CD4-positive, CD25-positive, alpha-beta regulatory T cell (primary cell): ENCODE measurements at regions not wholly inside any gene's neighbourhood (a gene's known extent, or its start where the extent isn't known, plus 50 kb on each side); places are given as distances from the start of the nearest gene placed in this dataset.
"Not testable (repeated sequence)": the region's sequence is repeated elsewhere in the genome, so short reads cannot be mapped to it uniquely, and the experiment has no call there.

Experiments
- ATAC-seq, 2 donors: fragments of 150-1000 bp; cut with Tn5 transposase; one replicate each; pipeline ENCODE4 v1.10.0; 2021; ENCODE audit warnings: low read depth in 2 of 2, moderate number of reproducible peaks in 2 of 2, moderate library complexity in 1 of 2
- DNase-seq, 3 donors: peaks; one replicate each; pipeline versions ENCODE4 v3.0.0 to v3.0.0-alpha.2; 2012 to 2022; ENCODE audit warnings: mixed read lengths in 1 of 3
- H3K27ac ChIP-seq: one replicate; pipeline ENCODE4 v1.7.0; 2013; ENCODE audit warnings: mild to moderate bottlenecking, low read length; ENCODE audit not compliant: insufficient read depth, poor library complexity, severe bottlenecking
- H3K27me3 ChIP-seq: one replicate; pipeline ENCODE4 v1.7.0; 2013; ENCODE audit warnings: low read length; ENCODE audit not compliant: control insufficient read depth, insufficient read depth
- H3K36me3 ChIP-seq: one replicate; pipeline ENCODE4 v1.7.0; 2013; ENCODE audit warnings: mild to moderate bottlenecking, low read length, moderate library complexity; ENCODE audit not compliant: control insufficient read depth, insufficient read depth
- H3K4me1 ChIP-seq: 2 replicates; pipeline ENCODE4 v1.7.0; 2013; ENCODE audit warnings: mild to moderate bottlenecking, low read length; ENCODE audit not compliant: insufficient read depth, control insufficient read depth, poor library complexity, severe bottlenecking
- H3K4me3 ChIP-seq: one replicate; pipeline ENCODE4 v1.7.0; 2013; ENCODE audit warnings: low read depth, mild to moderate bottlenecking, low read length, moderate library complexity
- H3K9me3 ChIP-seq, 2 experiments: 1 replicate in 1 of 2; 2 replicates in 1 of 2; pipeline ENCODE4 v1.7.0; 2013; ENCODE audit warnings: low read length in 2 of 2, mild to moderate bottlenecking in 1 of 2, moderate library complexity in 1 of 2; ENCODE audit not compliant: control insufficient read depth in 2 of 2
- H3K27ac Mint-ChIP-seq, 3 donors: one replicate each; pipeline ENCODE4 v1.8.0; 2020 to 2022; ENCODE audit warnings: mild to moderate bottlenecking in 3 of 3, mixed read lengths in 3 of 3, moderate library complexity in 2 of 3
- H3K27me3 Mint-ChIP-seq: one replicate; pipeline ENCODE4 v1.8.0; 2022; ENCODE audit warnings: mild to moderate bottlenecking, mixed read lengths
- H3K36me3 Mint-ChIP-seq: one replicate; pipeline ENCODE4 v1.8.0; 2020; ENCODE audit warnings: mixed read lengths
- H3K4me1 Mint-ChIP-seq, 4 donors: one replicate each; pipeline ENCODE4 v1.8.0; 2020 to 2022; ENCODE audit warnings: mixed read lengths in 4 of 4, mild to moderate bottlenecking in 1 of 4
- H3K4me3 Mint-ChIP-seq, 4 donors: one replicate each; pipeline ENCODE4 v1.8.0; 2020 to 2022; ENCODE audit warnings: mild to moderate bottlenecking in 4 of 4, mixed read lengths in 4 of 4, moderate library complexity in 3 of 4
- H3K9me3 Mint-ChIP-seq, 7 donors: one replicate each; pipeline ENCODE4 v1.8.0; 2020 to 2022; ENCODE audit warnings: mixed read lengths in 7 of 7, mild to moderate bottlenecking in 3 of 7, moderate library complexity in 2 of 7

GRCh38 chr18:4753151-4753550 lies 298.0 kb upstream of the DLGAP1 start:
- H3K9me3 ChIP-seq, H3K27ac ChIP-seq, H3K36me3 ChIP-seq, ATAC-seq, H3K4me3 ChIP-seq, H3K4me1 Mint-ChIP-seq, H3K27me3 Mint-ChIP-seq, H3K27ac Mint-ChIP-seq, H3K4me3 Mint-ChIP-seq, H3K27me3 ChIP-seq, H3K36me3 Mint-ChIP-seq, DNase-seq, H3K9me3 Mint-ChIP-seq, H3K4me1 ChIP-seq: not testable (repeated sequence)

DNA sequence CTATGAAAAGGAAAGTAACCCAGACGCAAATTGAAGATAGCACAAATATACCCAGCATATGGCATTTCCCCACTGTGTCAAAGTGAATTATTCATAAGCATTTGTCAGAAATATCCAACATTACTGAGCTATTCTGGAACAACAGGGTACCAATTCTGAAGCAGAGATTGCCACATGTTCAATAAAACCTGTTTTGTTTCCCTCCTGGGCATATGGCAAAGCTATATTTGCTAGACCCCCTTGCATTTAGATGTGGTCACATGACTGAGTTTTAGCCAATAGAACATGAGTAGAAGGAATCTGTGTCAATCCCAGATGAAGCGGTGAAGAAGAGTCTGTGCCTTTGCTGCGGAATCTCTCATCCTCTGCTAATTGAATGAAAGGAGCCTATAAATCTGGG lies 296.4 kb upstream of the DLGAP1 start:
- Mint-ChIP-seq H3K27me3 (no peaks in the 10 kb centered on the region), H3K9me3 (peaks cover 0 to 13% (median 6%) of the 10 kb centered on the region in 7 donors), H3K27ac (no peak overlapping the region), H3K4me1 (no peaks in the 10 kb centered on the region), H3K36me3 (no peaks in the 10 kb centered on the region), H3K4me3 (no peak overlapping the region)
- Histone ChIP-seq H3K4me3 (no peak overlapping the region), H3K9me3 (no peaks in the 10 kb centered on the region), H3K4me1 (no peaks in the 10 kb centered on the region), H3K27ac (no peak overlapping the region), H3K36me3 (no peaks in the 10 kb centered on the region), H3K27me3 (no peaks in the 10 kb centered on the region)
- ATAC-seq (no peak), DNase-seq (no peak)

GRCh38 chr18:4750393-4751346 lies 295.6 kb upstream of the DLGAP1 start:
- no peaks in the 10 kb centered on the region for H3K4me1 ChIP-seq
- H3K27me3 Mint-ChIP-seq: no peaks in the 10 kb centered on the region
- H3K4me3 ChIP-seq: no peak overlapping the region
- no peak overlapping the region for H3K27ac ChIP-seq
- no peak overlapping the region for H3K4me3 Mint-ChIP-seq
- H3K9me3 Mint-ChIP-seq: peaks cover 0 to 13% (median 7%) of the 10 kb centered on the region in 7 donors
- ATAC-seq (no peak), DNase-seq (no peak)
- H3K36me3 ChIP-seq: no peaks in the 10 kb centered on the region
- H3K4me1 Mint-ChIP-seq: no peaks in the 10 kb centered on the region
- no peaks in the 10 kb centered on the region for H3K36me3 Mint-ChIP-seq
- H3K27ac Mint-ChIP-seq: no peak overlapping the region
- H3K27me3 ChIP-seq: no peaks in the 10 kb centered on the region
- no peaks in the 10 kb centered on the region for H3K9me3 ChIP-seq

DNA sequence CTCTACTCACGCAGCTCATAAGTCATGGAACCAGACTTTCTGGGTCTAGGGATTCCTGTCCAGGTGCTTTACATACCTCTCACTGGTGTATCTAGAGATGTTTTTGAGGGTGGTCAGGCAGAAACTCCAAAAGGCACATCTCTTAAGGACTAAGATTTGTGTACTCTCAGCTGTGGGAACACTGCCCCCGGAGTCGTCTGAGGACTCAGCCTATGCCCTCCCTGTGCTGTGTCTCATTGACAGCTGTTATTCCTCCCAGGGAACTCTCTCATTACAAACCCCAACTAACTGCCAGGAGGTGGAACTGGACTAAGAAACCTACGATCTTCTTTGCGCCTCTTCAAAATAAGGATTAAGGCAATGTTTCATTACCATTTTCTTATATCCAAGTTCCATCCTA lies 293.9 kb upstream of the DLGAP1 start:
- H3K27ac ChIP-seq: no peak overlapping the region
- H3K4me3 ChIP-seq: no peak overlapping the region
- no peaks in the 10 kb centered on the region for H3K36me3 ChIP-seq
- Mint-ChIP-seq H3K4me1 (no peaks in the 10 kb centered on the region), H3K27me3 (no peaks in the 10 kb centered on the region), H3K27ac (no peak overlapping the region), H3K4me3 (no peak overlapping the region), H3K36me3 (no peaks in the 10 kb centered on the region), H3K9me3 (peaks cover 0 to 11% (median 9%) of the 10 kb centered on the region in 7 donors)
- ATAC-seq (no peak), DNase-seq (no peak)
- no peaks in the 10 kb centered on the region for H3K9me3 ChIP-seq
- no peaks in the 10 kb centered on the region for H3K27me3 ChIP-seq
- no peaks in the 10 kb centered on the region for H3K4me1 ChIP-seq

DNA sequence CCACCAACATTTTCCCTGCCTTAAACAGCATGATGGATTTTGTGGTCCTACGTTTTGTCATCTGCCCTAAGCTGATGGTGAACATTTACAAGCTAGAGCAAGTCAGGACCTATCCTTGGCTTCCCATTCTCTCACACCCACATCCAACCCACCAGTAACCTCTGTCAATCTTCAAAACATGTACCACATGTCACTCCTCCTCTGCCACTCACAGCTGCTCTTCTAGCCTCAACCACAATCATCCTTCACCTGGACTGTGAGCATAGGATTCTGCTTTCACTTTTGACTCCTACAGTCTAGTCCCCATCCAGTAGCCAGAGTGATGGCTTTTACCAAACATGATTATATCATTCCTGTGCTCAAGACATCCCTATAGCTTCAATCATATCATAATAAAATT lies 279.8 kb upstream of the DLGAP1 start:
- H3K9me3 Mint-ChIP-seq: peaks cover 0 to 15% (median 6%) of the 10 kb centered on the region in 7 donors
- no peaks in the 10 kb centered on the region for H3K27me3 Mint-ChIP-seq
- peaks cover 0 to under 1% of the 10 kb centered on the region in 2 experiments for H3K9me3 ChIP-seq
- H3K27ac Mint-ChIP-seq: no peak overlapping the region
- H3K4me3 ChIP-seq: no peak overlapping the region
- no peaks in the 10 kb centered on the region for H3K4me1 Mint-ChIP-seq
- no peaks in the 10 kb centered on the region for H3K36me3 ChIP-seq
- H3K27ac ChIP-seq: no peak overlapping the region
- no peaks in the 10 kb centered on the region for H3K4me1 ChIP-seq
- H3K4me3 Mint-ChIP-seq: no peak overlapping the region
- no peak for ATAC-seq
- no peaks in the 10 kb centered on the region for H3K36me3 Mint-ChIP-seq
- H3K27me3 ChIP-seq: no peaks in the 10 kb centered on the region
- no peak for DNase-seq

- H3K9me3 ChIP-seq: no peaks in the 10 kb centered on the region
- no peaks in the 10 kb centered on the region for H3K4me1 ChIP-seq
- no peaks in the 10 kb centered on the region for H3K36me3 ChIP-seq
- H3K27ac Mint-ChIP-seq: no peak overlapping the region
- ATAC-seq (no peak), DNase-seq (no peak)
- H3K4me3 ChIP-seq: no peak overlapping the region
- no peak overlapping the region for H3K4me3 Mint-ChIP-seq
- H3K4me1 Mint-ChIP-seq: no peaks in the 10 kb centered on the region
- H3K27ac ChIP-seq: no peak overlapping the region
- H3K27me3 ChIP-seq: no peaks in the 10 kb centered on the region
- H3K27me3 Mint-ChIP-seq: no peaks in the 10 kb centered on the region
- peaks cover 0 to 13% (median 6%) of the 10 kb centered on the region in 7 donors for H3K9me3 Mint-ChIP-seq
- no peaks in the 10 kb centered on the region for H3K36me3 Mint-ChIP-seq
These were observed 278.9 kb upstream of the DLGAP1 start for GRCh38 chr18:4734021-4734420.

GRCh38 chr18:4721545-4721944 lies 266.4 kb upstream of the DLGAP1 start:
- no peak for DNase-seq

GRCh38 chr18:4720518-4720917 lies 265.4 kb upstream of the DLGAP1 start:
- Histone ChIP-seq H3K27ac (no peak overlapping the region), H3K4me1 (no peaks in the 10 kb centered on the region), H3K36me3 (no peaks in the 10 kb centered on the region), H3K27me3 (no peaks in the 10 kb centered on the region), H3K9me3 (peaks cover 0 to 2% of the 10 kb centered on the region in 2 experiments), H3K4me3 (no peak overlapping the region)
- H3K27ac Mint-ChIP-seq: no peak overlapping the region
- H3K27me3 Mint-ChIP-seq: no peaks in the 10 kb centered on the region
- no peak overlapping the region for H3K4me3 Mint-ChIP-seq
- H3K36me3 Mint-ChIP-seq: no peaks in the 10 kb centered on the region
- H3K9me3 Mint-ChIP-seq: peaks cover 0 to 8% (median 5%) of the 10 kb centered on the region in 7 donors
- ATAC-seq (no peak), DNase-seq (no peak)
- no peaks in the 10 kb centered on the region for H3K4me1 Mint-ChIP-seq

More at GRCh38 chr18:4721545-4721944, 266.4 kb upstream of the DLGAP1 start:
- Histone ChIP-seq H3K36me3 (no peaks in the 10 kb centered on the region), H3K27me3 (no peaks in the 10 kb centered on the region), H3K9me3 (peaks cover 0 to 2% of the 10 kb centered on the region in 2 experiments), H3K4me3 (no peak overlapping the region), H3K4me1 (no peaks in the 10 kb centered on the region), H3K27ac (no peak overlapping the region)
- Mint-ChIP-seq H3K4me3 (no peak overlapping the region), H3K36me3 (no peaks in the 10 kb centered on the region), H3K9me3 (peaks cover 0 to 10% (median 3%) of the 10 kb centered on the region in 7 donors), H3K27ac (no peak overlapping the region), H3K27me3 (no peaks in the 10 kb centered on the region), H3K4me1 (no peaks in the 10 kb centered on the region)
- ATAC-seq: no peak
